ENCODE measurements at regions not wholly inside any gene's neighbourhood (a gene's known extent, or its start where the extent isn't known, plus 50 kb on each side); places are given as distances from the start of the nearest gene placed in this dataset.

GRCh38 chr7:46549892-46550639 lies 629.0 kb upstream of the IGFBP3 start:
- no TSS peak for BruUV-seq (replicated peaks)
- H4K91ac ChIP-seq (ENCODE audit: insufficient read depth, low read depth, low read length): no peak overlapping the region
- H3K4me1 ChIP-seq (ENCODE audit: control insufficient read depth, insufficient read depth, low read length): no peaks in the 10 kb centered on the region
- H2BK120ac ChIP-seq (ENCODE audit: low read depth, low read length): no peak overlapping the region
- in situ Hi-C loops (cut with MboI; ENCODE audit: low sequenced_read_pairs): no loop called here
- no peak overlapping the region for H3K4me2 ChIP-seq (ENCODE audit: low read depth, low read length)
- H3K23ac ChIP-seq (ENCODE audit: low read depth, low read length): no peak overlapping the region
- POLR2A ChIA-PET (ENCODE audit: unreplicated experiment): no interaction called here
- no peak for DNase-seq
- H3K36me3 ChIP-seq (ENCODE audit: control insufficient read depth, insufficient read depth, low read length): no peaks in the 10 kb centered on the region
- H3K14ac ChIP-seq (replicated peaks; ENCODE audit: low read depth, low read length): no peak overlapping the region
- no peak overlapping the region; the same call in 1 of the 2 replicates for H2BK20ac ChIP-seq (ENCODE audit: low read depth, low read length)
- no peak overlapping the region for H2BK5ac ChIP-seq (ENCODE audit: low read depth, low read length, poor library complexity, severe bottlenecking)
- H2AK9ac ChIP-seq (replicated peaks; ENCODE audit: low read depth, low read length, poor library complexity): no peak overlapping the region
- no peaks in the 10 kb centered on the region for H4K20me1 ChIP-seq (ENCODE audit: insufficient read depth, low read length)
- no peak overlapping the region for H3K4ac ChIP-seq (ENCODE audit: low read depth, low read length)
- no peak overlapping the region for H2AK5ac ChIP-seq (ENCODE audit: low read depth, low read length)
- intact Hi-C loops (cut with micrococcal nuclease): no loop called here
- no peaks in the 10 kb centered on the region for H3K79me1 ChIP-seq (ENCODE audit: low read depth in 1 of 2, low read length in 2 of 2)
- no peak overlapping the region for H3K56ac ChIP-seq (ENCODE audit: extremely low read depth, insufficient read depth, low read length)
- H3K9ac ChIP-seq (ENCODE audit: low read depth, low read length): no peak overlapping the region
- no peak overlapping the region for H3K27ac ChIP-seq (ENCODE audit: insufficient read depth, low read length)
- H3K9me3 ChIP-seq (ENCODE audit: control insufficient read depth, insufficient read depth, low read length): no peaks in the 10 kb centered on the region
- H3K27me3 ChIP-seq (ENCODE audit: control insufficient read depth, insufficient read depth, low read length): no peaks in the 10 kb centered on the region
- TF ChIP-seq RCOR1 (IDR thresholded peaks at IDR 0.05; ENCODE audit: insufficient replicate concordance, low read length): no peak
- TF ChIP-seq MAFK (IDR thresholded peaks at IDR 0.05; ENCODE audit: low read depth, low read length): peak; percentile 87
- TF ChIP-seq MAZ (IDR thresholded peaks at IDR 0.05; ENCODE audit: borderline replicate concordance, low read depth, low read length): no peak
- no peak for TF ChIP-seq ELK1 (IDR thresholded peaks at IDR 0.05; ENCODE audit: borderline replicate concordance, low read depth, low read length)
- TF ChIP-seq USF2 (IDR thresholded peaks at IDR 0.05; ENCODE audit: low read depth, low read length): no peak
- TF ChIP-seq FOS (IDR thresholded peaks at IDR 0.05; ENCODE audit: low read depth, low read length): no peak
- TF ChIP-seq SMC3 (IDR thresholded peaks at IDR 0.05; ENCODE audit: low read depth, low read length): no peak
- peak overlapping the region; percentile 29; the same call in 1 of the 2 replicates for H3K18ac ChIP-seq (ENCODE audit: low read depth, low read length)
- no peak overlapping the region for H4K8ac ChIP-seq (ENCODE audit: low read depth in 2 of 2, low read length in 2 of 2)
- no peak overlapping the region for H4K5ac ChIP-seq (ENCODE audit: low read depth, low read length)
- no peak overlapping the region for H2BK15ac ChIP-seq (ENCODE audit: low read depth, low read length)
- peaks cover 6% of the 10 kb centered on the region for H3K9me1 ChIP-seq (ENCODE audit: insufficient read depth, low read length)
- WGBS, 2 experiments (ENCODE audit: extremely low coverage in 2 of 2, insufficient read length in 1 of 2): 100% methylated on average over 1 of the region's 3 CpGs; no CpG with 5 or more reads in 1 of the 2 experiments
- CTCF ChIA-PET: interaction anchor here (0.6 to 0.7 kb wide), 2 partner anchors 111 to 380 kb away, joined by 3 read pairs; no protein-coding TSS in a partner anchor
- no peak overlapping the region for H2AFZ ChIP-seq (replicated peaks; ENCODE audit: low read length, poor library complexity)
- dilution Hi-C loops (cut with HindIII; ENCODE audit: low sequenced_read_pairs, unreplicated experiment): no loop called here
- no peak overlapping the region for H3K4me3 ChIP-seq (ENCODE audit: insufficient read depth, low read depth, low read length)
- ATAC-seq (ENCODE audit: low read depth): no peak

Measured in IMR-90 (cell line).